Activated T-helper 1 cell treated with anti-CD3 and anti-CD28 coated beads, Interleukin-12 subunit alpha, Interleukin-12 subunit beta, Interleukin-2, Interleukin-4 antibody, amounts not matched to agents 30 ng/mL and 10 ng/mL and 1 ng/mL, durations not matched to agents 14 hours and 24 hours and 36 hours (primary cell): ENCODE measurements at regions not wholly inside any gene's neighbourhood (a gene's known extent, or its start where the extent isn't known, plus 50 kb on each side); places are given as distances from the start of the nearest gene placed in this dataset.

Experiments
- DNase-seq: peaks from one replicate; pipeline ENCODE4 v3.0.0; 2021; ENCODE audit warnings: low spot score
- H3K27ac Mint-ChIP-seq: one replicate; pipeline ENCODE4 v1.8.0; 2021; ENCODE audit warnings: mild to moderate bottlenecking, mixed read lengths
- H3K27me3 Mint-ChIP-seq: one replicate; pipeline ENCODE4 v1.8.0; 2022; ENCODE audit warnings: mild to moderate bottlenecking, moderate library complexity, mixed read lengths; ENCODE audit not compliant: insufficient read depth
- H3K36me3 Mint-ChIP-seq: one replicate; pipeline ENCODE4 v1.8.0; 2021; ENCODE audit warnings: low read depth, mixed read lengths
- H3K4me1 Mint-ChIP-seq: one replicate; pipeline ENCODE4 v1.8.0; 2021; ENCODE audit warnings: low read depth, mixed read lengths
- H3K4me3 Mint-ChIP-seq: one replicate; pipeline ENCODE4 v1.8.0; 2021; ENCODE audit warnings: mild to moderate bottlenecking, moderate library complexity, mixed read lengths
- H3K9me3 Mint-ChIP-seq: one replicate; pipeline ENCODE4 v1.8.0; 2021; ENCODE audit warnings: mixed read lengths
- intact Hi-C: fragments of 100-400 bp; cut with micrococcal nuclease; formaldehyde crosslinking; loops from one replicate; pipeline ENCODE4 v1.15.1; 2024

DNA sequence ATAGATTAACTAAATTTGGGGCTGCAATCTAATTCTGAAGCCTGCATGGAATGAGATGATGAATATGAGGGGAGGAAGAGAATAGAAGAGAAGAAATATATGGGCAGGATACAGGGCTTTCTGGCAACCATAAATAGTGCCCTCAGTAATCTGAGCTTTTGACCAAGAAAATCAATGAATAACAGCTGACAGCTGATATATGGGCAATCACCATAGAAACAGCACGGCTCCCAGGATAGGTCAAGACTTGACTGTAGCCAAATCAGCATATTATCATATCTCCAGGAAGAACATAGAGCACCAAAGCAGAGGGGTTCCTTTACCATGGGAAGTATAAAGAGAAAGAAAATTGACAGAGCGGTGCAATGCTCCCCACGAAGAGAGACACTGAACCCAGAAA, 643.8 kb upstream of the TENM4 start:
- H3K4me3 Mint-ChIP-seq, result no peak overlapping the region
- intact Hi-C loops, result no loop called here
- no peaks in the 10 kb centered on the region for H3K36me3 Mint-ChIP-seq
- DNase-seq, result no peak
- no peaks in the 10 kb centered on the region for H3K27me3 Mint-ChIP-seq
- H3K27ac Mint-ChIP-seq, result no peak overlapping the region
- H3K9me3 Mint-ChIP-seq, result peaks cover 5% of the 10 kb centered on the region
- H3K4me1 Mint-ChIP-seq, result no peaks in the 10 kb centered on the region

GRCh38 chr11:80083531-80083951, 642.7 kb upstream of the TENM4 start:
- no peak for DNase-seq
- H3K27ac Mint-ChIP-seq, result no peak overlapping the region
- H3K9me3 Mint-ChIP-seq, result peaks cover 5% of the 10 kb centered on the region
- intact Hi-C loops, result no loop called here
- H3K27me3 Mint-ChIP-seq, result no peaks in the 10 kb centered on the region
- no peak overlapping the region for H3K4me3 Mint-ChIP-seq
- no peaks in the 10 kb centered on the region for H3K4me1 Mint-ChIP-seq
- H3K36me3 Mint-ChIP-seq, result no peaks in the 10 kb centered on the region

DNA sequence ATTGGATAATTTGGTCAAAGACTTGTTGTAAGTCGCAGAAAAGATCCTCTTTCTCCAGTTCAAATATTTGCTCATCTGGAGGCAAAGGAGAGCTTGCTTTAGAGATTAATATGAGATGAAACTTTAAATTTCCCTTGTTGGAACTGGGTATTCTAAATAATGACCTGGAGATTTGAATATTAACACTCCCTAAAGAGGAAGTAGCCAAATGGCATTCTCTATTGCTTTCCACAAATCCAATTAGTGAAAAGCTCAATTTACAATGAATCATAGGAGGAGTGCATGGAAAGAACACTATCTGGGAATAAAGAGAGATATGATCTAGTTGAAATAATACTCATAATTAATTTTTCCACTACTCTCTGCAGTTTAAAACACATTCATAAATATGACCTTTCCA, 641.6 kb upstream of the TENM4 start:
- Mint-ChIP-seq H3K4me1 (no peaks in the 10 kb centered on the region), H3K27me3 (no peaks in the 10 kb centered on the region), H3K27ac (no peak overlapping the region), H3K9me3 (peaks cover 5% of the 10 kb centered on the region), H3K36me3 (no peaks in the 10 kb centered on the region), H3K4me3 (no peak overlapping the region)
- intact Hi-C loops, result no loop called here
- no peak for DNase-seq

GRCh38 chr11:80077113-80077512, 636.3 kb upstream of the TENM4 start:
- Mint-ChIP-seq H3K27ac (no peak overlapping the region), H3K9me3 (peaks cover 6% of the 10 kb centered on the region), H3K4me3 (no peak overlapping the region), H3K27me3 (no peaks in the 10 kb centered on the region), H3K36me3 (no peaks in the 10 kb centered on the region), H3K4me1 (no peaks in the 10 kb centered on the region)
- intact Hi-C loops, result no loop called here
- no peak for DNase-seq

DNA sequence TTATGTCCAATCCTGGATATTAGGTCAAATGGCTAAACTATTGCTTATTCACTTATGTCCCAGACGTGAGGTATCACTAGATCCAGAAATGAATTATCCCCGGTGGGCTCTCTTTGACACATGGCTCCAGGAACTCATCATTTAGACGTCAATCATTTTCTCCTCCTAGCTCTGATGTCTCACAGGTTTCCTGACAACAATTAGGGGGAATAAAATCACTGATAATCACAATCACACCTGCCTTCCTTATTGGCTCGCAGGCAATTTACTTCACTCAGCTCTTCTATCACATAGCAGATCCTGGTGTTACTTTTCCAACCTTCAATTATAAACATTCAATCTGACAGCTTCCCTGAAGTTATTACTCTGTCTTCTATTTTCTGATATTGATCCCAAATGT, 634.0 kb upstream of the TENM4 start:
- H3K27ac Mint-ChIP-seq, result no peak overlapping the region
- no peak for DNase-seq
- no peaks in the 10 kb centered on the region for H3K36me3 Mint-ChIP-seq

DNA sequence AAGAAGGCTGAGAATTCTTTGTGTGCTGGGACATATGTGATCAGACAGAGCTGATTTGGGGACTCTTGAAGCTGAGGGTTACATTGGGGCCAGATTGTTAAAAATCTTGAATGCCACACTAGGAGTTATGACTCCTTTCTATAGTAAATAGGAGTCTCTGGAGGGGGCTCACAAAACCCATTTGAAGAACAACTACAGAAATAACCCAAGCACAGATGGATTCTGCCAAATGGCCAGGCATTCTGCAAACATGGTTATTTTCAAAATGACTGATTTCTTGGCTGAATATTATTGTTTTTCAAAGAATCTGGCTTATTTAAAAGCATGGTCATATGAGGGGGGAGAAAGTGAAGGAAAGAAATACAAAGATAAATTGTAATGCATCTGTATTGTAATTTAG, 625.5 kb upstream of the TENM4 start:
- Mint-ChIP-seq H3K4me1 (no peaks in the 10 kb centered on the region), H3K27ac (no peak overlapping the region), H3K36me3 (no peaks in the 10 kb centered on the region), H3K4me3 (no peak overlapping the region), H3K9me3 (no peaks in the 10 kb centered on the region), H3K27me3 (no peaks in the 10 kb centered on the region)
- no peak for DNase-seq
- intact Hi-C loops, result no loop called here

More for the DNA sequence above, 634.0 kb upstream of the TENM4 start:
- peaks cover 6% of the 10 kb centered on the region for H3K9me3 Mint-ChIP-seq
- H3K4me3 Mint-ChIP-seq, result no peak overlapping the region
- H3K27me3 Mint-ChIP-seq, result no peaks in the 10 kb centered on the region
- intact Hi-C loops, result no loop called here
- no peaks in the 10 kb centered on the region for H3K4me1 Mint-ChIP-seq

DNA sequence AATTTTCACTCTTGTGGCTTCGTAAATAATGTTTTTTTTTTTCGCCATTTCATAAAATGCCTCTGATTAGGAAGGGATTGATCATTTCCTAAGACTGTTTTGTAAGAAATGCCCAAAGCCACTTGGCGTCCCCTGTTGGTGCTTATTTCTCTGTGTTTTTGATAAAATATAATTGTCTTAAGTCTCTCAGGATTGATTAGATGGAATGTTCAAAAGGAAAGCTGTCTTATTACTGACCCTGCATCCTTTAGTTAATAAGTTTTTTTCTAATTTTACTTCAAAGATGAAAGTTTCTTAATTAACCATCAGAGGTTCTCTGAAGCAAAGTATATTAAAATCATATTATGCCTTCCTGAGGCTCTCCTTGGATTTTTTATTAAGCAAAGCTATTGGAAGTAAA, 624.3 kb upstream of the TENM4 start:
- H3K27me3 Mint-ChIP-seq, result no peaks in the 10 kb centered on the region
- no peaks in the 10 kb centered on the region for H3K4me1 Mint-ChIP-seq
- no peak for DNase-seq
- no peaks in the 10 kb centered on the region for H3K36me3 Mint-ChIP-seq
- intact Hi-C loops, result no loop called here
- H3K27ac Mint-ChIP-seq, result no peak overlapping the region
- H3K4me3 Mint-ChIP-seq, result no peak overlapping the region
- H3K9me3 Mint-ChIP-seq, result no peaks in the 10 kb centered on the region

DNA sequence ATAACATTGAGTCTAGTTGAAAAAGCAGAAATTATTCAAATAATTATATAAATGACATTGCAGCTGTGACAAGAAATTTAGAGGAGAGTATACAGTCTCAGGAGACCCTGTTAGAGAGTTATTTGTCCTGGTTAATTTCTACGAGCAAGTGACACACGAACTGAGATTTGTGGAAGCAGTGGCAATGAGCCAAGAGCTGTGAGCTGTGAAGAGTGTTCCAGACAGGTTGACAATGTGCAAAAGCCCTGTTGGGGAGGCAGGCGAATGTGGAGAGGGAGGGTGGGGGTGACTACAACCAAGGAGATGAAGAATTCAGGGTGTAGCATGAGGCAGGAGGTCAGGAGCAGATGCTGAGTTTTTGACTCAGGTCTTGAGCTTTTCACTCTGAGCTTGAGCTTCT, 620.2 kb upstream of the TENM4 start:
- Mint-ChIP-seq H3K36me3 (no peaks in the 10 kb centered on the region), H3K27me3 (no peaks in the 10 kb centered on the region), H3K4me3 (no peak overlapping the region), H3K9me3 (no peaks in the 10 kb centered on the region), H3K27ac (no peak overlapping the region), H3K4me1 (no peaks in the 10 kb centered on the region)
- DNase-seq, result no peak
- intact Hi-C loops, result no loop called here

DNA sequence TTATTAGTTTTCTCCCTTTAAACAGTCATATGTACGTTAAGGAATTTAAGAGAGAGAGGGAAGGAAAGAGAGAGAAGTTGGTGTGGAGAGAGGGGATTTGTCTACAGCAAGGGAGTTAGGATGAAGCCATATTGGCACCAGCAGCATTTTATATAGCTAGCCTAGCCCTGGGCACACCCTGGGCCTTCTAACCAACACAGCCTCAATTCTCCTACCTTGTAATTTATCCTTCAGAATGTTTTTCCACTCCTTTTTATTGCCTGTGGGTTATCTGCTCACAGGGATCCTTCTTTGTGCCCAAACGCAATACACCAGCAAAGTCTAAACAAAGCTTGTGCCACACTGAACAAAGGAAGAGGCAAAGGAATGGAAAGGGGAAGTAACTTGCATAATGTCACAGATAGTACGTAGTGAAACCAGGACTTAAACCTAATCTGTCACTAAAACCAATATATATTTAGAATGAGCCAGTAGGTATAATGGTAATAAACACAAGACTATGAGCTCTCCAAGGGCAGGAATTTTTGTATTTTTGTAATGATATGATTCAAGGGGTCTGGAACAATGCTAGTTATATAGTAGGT, 613.8 kb upstream of the TENM4 start:
- Mint-ChIP-seq H3K27ac (no peak overlapping the region), H3K36me3 (no peaks in the 10 kb centered on the region), H3K9me3 (peaks cover 2% of the 10 kb centered on the region), H3K27me3 (no peaks in the 10 kb centered on the region), H3K4me3 (no peak overlapping the region), H3K4me1 (no peaks in the 10 kb centered on the region)
- DNase-seq, result no peak
- intact Hi-C loops, result no loop called here

DNA sequence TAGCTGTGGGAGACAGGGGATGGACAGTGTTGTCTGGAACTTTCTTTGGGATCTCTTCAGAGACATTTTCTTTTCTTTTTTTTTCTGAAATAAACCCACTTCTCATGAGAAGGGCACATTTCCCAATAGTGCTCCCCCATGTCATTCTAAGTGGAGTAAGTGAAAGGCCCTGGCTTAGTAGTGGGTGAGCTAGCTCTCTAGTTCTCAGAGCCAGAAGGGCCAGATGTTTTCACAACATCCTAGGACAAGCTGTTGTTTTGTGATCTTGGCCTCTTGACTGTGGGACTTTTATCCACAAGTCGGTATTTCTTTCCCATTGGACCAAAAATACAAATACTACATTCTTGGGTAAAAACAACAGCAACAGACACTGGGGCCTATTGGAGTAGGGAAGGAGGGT, 607.7 kb upstream of the TENM4 start:
- H3K36me3 Mint-ChIP-seq, result no peaks in the 10 kb centered on the region
- no peak overlapping the region for H3K4me3 Mint-ChIP-seq
- H3K4me1 Mint-ChIP-seq, result no peaks in the 10 kb centered on the region

DNA sequence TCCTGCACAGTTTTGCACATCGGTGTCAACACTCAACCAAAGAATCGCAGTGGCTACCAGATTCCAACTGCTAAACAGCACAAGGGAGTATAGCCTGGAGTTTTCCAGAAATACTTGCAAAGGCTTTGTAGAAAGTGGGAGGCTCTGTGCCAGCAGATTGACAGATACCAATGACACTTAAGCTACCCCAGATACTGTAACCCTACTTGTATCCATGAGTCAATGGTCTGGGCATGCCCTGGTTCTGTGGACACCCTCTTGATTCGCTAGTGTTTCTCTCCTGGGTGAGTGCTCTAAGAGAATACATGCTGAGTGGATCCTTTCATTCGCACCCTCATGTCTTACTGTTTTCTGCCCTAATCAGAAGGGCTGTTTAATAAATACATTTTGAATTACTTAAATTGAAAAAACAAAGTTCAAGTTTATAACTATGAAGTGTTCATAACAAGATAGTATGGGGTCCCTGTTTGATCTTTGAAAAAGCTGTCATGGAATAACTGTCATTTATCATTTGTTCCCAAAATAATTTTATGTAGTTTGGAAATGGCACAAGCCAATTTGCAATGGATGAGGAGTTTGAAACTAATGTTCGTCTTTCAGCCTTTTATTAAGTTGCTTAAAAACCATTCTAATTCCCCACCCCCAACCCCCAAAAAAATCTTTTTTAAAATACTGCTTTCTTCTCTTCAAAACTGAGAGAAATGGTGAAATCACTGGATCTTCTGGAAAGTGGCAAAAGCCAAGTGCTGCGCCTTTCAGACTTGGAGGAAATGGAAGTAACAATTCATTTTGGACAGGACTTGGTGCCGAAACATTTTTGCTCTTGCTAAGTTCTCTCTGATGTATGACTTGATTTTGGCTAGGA, 600.5 kb upstream of the TENM4 start:
- Mint-ChIP-seq H3K4me1 (no peaks in the 10 kb centered on the region), H3K9me3 (peaks cover 4% of the 10 kb centered on the region), H3K36me3 (no peaks in the 10 kb centered on the region), H3K27ac (no peak overlapping the region), H3K4me3 (no peak overlapping the region), H3K27me3 (no peaks in the 10 kb centered on the region)
- intact Hi-C loops, result no loop called here
- DNase-seq, result no peak

More for the DNA sequence above, 607.7 kb upstream of the TENM4 start:
- H3K27ac Mint-ChIP-seq, result no peak overlapping the region
- DNase-seq, result no peak
- intact Hi-C loops, result no loop called here
- H3K9me3 Mint-ChIP-seq, result peaks cover 2% of the 10 kb centered on the region
- no peaks in the 10 kb centered on the region for H3K27me3 Mint-ChIP-seq

DNA sequence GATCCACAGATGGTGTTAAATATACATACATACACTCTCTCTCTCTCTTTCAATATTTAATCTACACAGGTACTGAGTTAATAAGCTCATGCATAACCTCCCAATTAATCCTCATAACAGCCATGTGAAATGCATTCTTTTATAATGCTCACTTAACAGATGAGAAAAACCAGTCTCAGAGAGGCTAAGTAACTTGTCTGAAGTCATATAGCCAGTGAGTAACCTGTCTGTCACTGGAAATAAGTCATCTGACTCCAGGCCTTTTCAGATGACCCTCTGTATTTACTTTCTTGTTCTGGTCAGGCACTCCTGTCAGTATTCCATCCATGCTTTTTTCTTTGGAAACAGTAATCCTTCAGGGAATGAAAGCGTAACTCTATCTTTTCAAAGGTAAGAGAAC, 594.0 kb upstream of the TENM4 start:
- H3K4me3 Mint-ChIP-seq, result no peak overlapping the region
- no peaks in the 10 kb centered on the region for H3K36me3 Mint-ChIP-seq
- peaks cover 4% of the 10 kb centered on the region for H3K9me3 Mint-ChIP-seq
- intact Hi-C loops, result no loop called here
- no peaks in the 10 kb centered on the region for H3K4me1 Mint-ChIP-seq
- H3K27me3 Mint-ChIP-seq, result no peaks in the 10 kb centered on the region
- no peak overlapping the region for H3K27ac Mint-ChIP-seq
- no peak for DNase-seq

DNA sequence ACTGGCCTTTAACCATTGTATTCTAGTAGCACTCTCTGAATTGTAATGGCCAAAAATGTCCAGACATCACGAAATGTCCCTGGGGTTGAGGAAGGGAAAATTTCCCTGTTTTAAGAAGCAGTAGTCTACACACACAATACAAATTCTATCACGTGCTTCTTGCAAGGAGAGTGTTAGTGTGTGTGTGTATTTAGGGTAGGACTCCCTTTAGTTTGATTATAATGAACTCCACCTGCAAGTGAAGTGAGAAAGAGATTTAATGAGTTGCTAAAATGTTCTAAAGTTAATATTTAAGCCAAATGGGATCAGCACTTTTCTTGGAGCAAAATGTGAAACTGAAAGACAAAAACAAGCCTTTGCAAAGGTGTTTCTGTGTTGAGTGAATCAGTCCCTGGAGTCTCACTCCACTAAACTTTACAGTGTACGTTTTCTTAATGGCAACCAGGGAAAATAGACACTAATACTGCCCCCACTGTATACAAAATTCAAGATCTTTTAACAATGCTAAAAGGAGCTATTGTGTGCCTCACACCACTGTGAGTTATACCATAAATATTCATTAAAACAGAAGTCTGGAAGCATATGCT, 590.3 kb upstream of the TENM4 start:
- Mint-ChIP-seq H3K27me3 (no peaks in the 10 kb centered on the region), H3K9me3 (no peaks in the 10 kb centered on the region), H3K36me3 (no peaks in the 10 kb centered on the region), H3K4me1 (no peaks in the 10 kb centered on the region), H3K4me3 (no peak overlapping the region), H3K27ac (no peak overlapping the region)
- intact Hi-C loops, result no loop called here
- DNase-seq, result no peak
